ENCODE measurements at regions not wholly inside any gene's neighbourhood (a gene's known extent, or its start where the extent isn't known, plus 50 kb on each side); places are given as distances from the start of the nearest gene placed in this dataset.

GRCh38 chr19:31962561-31962996, 382.8 kb upstream of the ZNF507 start:
- no peak overlapping the region for H3K9ac ChIP-seq (ENCODE audit: control insufficient read depth, extremely low read depth, insufficient read depth, low read length)
- dilution Hi-C loops (cut with MboI; ENCODE audit: extremely low pct_ligation_motif_present, low sequenced_read_pairs), result no loop called here
- peaks cover 3% of the 10 kb centered on the region for H3K9me3 ChIP-seq (ENCODE audit: control insufficient read depth, low read depth, low read length)
- no peak for DNase-seq (ENCODE audit: low read depth, low spot score)
- no peaks in the 10 kb centered on the region for H3K27me3 ChIP-seq (ENCODE audit: control insufficient read depth, extremely low read depth, insufficient read depth, low read length)
- no peak overlapping the region for H3K4me2 ChIP-seq (ENCODE audit: control insufficient read depth, extremely low read depth, insufficient read depth, low read depth, low read length)
- no peaks in the 10 kb centered on the region for H3K9me1 ChIP-seq (ENCODE audit: control insufficient read depth, extremely low read depth, insufficient read depth, low read length)
- no peaks in the 10 kb centered on the region for H3K79me2 ChIP-seq (ENCODE audit: control insufficient read depth, insufficient read depth, low read length)
- H3K36me3 ChIP-seq (ENCODE audit: control insufficient read depth in 2 of 2, extremely low read depth in 1 of 2, insufficient read depth in 2 of 2, low read length in 2 of 2), result no peaks in the 10 kb centered on the region
- TF ChIP-seq, protein P1, sequence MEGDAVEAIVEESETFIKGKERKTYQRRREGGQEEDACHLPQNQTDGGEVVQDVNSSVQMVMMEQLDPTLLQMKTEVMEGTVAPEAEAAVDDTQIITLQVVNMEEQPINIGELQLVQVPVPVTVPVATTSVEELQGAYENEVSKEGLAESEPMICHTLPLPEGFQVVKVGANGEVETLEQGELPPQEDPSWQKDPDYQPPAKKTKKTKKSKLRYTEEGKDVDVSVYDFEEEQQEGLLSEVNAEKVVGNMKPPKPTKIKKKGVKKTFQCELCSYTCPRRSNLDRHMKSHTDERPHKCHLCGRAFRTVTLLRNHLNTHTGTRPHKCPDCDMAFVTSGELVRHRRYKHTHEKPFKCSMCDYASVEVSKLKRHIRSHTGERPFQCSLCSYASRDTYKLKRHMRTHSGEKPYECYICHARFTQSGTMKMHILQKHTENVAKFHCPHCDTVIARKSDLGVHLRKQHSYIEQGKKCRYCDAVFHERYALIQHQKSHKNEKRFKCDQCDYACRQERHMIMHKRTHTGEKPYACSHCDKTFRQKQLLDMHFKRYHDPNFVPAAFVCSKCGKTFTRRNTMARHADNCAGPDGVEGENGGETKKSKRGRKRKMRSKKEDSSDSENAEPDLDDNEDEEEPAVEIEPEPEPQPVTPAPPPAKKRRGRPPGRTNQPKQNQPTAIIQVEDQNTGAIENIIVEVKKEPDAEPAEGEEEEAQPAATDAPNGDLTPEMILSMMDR (optimal IDR thresholded peaks at IDR 0.05 in 1 of 3, IDR thresholded peaks at IDR 0.05 in 1 of 3, conservative IDR thresholded peaks at IDR 0.05 in 1 of 3; ENCODE audit: extremely low read depth in 1 of 3, insufficient read depth in 2 of 3, low read length in 3 of 3), result no peak
- TF ChIP-seq EZH2 (IDR thresholded peaks at IDR 0.05; ENCODE audit: low read length), result no peak
- H4K20me1 ChIP-seq (ENCODE audit: control insufficient read depth, extremely low read depth, insufficient read depth, low read length), result no peaks in the 10 kb centered on the region
- no peak overlapping the region for H3K27ac ChIP-seq (ENCODE audit: control insufficient read depth, insufficient read depth, low read length)
- no peak overlapping the region for H3K4me3 ChIP-seq (ENCODE audit: control insufficient read depth in 2 of 3, extremely low read depth in 1 of 3, insufficient read depth in 2 of 3, low read depth in 1 of 3, low read length in 3 of 3)
- FAIRE-seq, result no peak
- no peaks in the 10 kb centered on the region for H3K4me1 ChIP-seq (ENCODE audit: control insufficient read depth, extremely low read depth, insufficient read depth, low read length)
- no peak overlapping the region for H2AFZ ChIP-seq (ENCODE audit: control insufficient read depth, low read length)

DNA sequence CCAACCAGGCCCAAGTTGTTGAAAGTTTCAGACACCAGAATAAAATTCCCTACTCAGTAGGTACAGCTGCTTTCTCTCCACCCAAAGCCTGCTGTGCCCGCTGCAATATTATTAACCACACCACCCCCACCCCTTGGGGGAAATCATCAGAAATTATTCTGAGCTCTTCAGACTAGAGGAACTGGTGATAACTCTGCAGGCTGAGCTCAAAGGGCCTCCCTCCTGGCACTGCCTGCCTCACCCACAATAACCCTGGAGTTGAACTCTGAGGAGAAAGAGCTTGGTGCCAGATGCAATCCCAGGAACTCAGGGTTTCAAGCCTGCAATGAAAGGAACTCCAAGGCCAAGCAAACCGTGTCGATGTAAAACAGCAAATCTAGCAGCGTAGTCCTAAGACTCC, 381.7 kb upstream of the ZNF507 start:
- dilution Hi-C loops (cut with MboI; ENCODE audit: extremely low pct_ligation_motif_present, low sequenced_read_pairs), result no loop called here
- Histone ChIP-seq H3K4me3 (ENCODE audit: control insufficient read depth in 2 of 3, extremely low read depth in 1 of 3, insufficient read depth in 2 of 3, low read depth in 1 of 3, low read length in 3 of 3) (no peak overlapping the region), H4K20me1 (ENCODE audit: control insufficient read depth, extremely low read depth, insufficient read depth, low read length) (no peaks in the 10 kb centered on the region), H3K27me3 (ENCODE audit: control insufficient read depth, extremely low read depth, insufficient read depth, low read length) (no peaks in the 10 kb centered on the region), H3K36me3 (ENCODE audit: control insufficient read depth in 2 of 2, extremely low read depth in 1 of 2, insufficient read depth in 2 of 2, low read length in 2 of 2) (no peaks in the 10 kb centered on the region), H3K9ac (ENCODE audit: control insufficient read depth, extremely low read depth, insufficient read depth, low read length) (no peak overlapping the region), H3K27ac (ENCODE audit: control insufficient read depth, insufficient read depth, low read length) (no peak overlapping the region), H2AFZ (ENCODE audit: control insufficient read depth, low read length) (no peak overlapping the region), H3K4me2 (ENCODE audit: control insufficient read depth, extremely low read depth, insufficient read depth, low read depth, low read length) (no peak overlapping the region), H3K79me2 (ENCODE audit: control insufficient read depth, insufficient read depth, low read length) (no peaks in the 10 kb centered on the region), H3K4me1 (ENCODE audit: control insufficient read depth, extremely low read depth, insufficient read depth, low read length) (no peaks in the 10 kb centered on the region), H3K9me3 (ENCODE audit: control insufficient read depth, low read depth, low read length) (peaks cover 4% of the 10 kb centered on the region), H3K9me1 (ENCODE audit: control insufficient read depth, extremely low read depth, insufficient read depth, low read length) (no peaks in the 10 kb centered on the region)
- no peak for FAIRE-seq
- no peak for TF ChIP-seq EZH2 (IDR thresholded peaks at IDR 0.05; ENCODE audit: low read length)
- TF ChIP-seq, protein P1 (optimal IDR thresholded peaks at IDR 0.05 in 1 of 3, IDR thresholded peaks at IDR 0.05 in 1 of 3, conservative IDR thresholded peaks at IDR 0.05 in 1 of 3; ENCODE audit: extremely low read depth in 1 of 3, insufficient read depth in 2 of 3, low read length in 3 of 3), result no peak
- no peak for DNase-seq (ENCODE audit: low read depth, low spot score)

Measured in keratinocyte (primary cell).